ENCODE measurements at regions not wholly inside any gene's neighbourhood (a gene's known extent, or its start where the extent isn't known, plus 50 kb on each side); places are given as distances from the start of the nearest gene placed in this dataset.

DNA sequence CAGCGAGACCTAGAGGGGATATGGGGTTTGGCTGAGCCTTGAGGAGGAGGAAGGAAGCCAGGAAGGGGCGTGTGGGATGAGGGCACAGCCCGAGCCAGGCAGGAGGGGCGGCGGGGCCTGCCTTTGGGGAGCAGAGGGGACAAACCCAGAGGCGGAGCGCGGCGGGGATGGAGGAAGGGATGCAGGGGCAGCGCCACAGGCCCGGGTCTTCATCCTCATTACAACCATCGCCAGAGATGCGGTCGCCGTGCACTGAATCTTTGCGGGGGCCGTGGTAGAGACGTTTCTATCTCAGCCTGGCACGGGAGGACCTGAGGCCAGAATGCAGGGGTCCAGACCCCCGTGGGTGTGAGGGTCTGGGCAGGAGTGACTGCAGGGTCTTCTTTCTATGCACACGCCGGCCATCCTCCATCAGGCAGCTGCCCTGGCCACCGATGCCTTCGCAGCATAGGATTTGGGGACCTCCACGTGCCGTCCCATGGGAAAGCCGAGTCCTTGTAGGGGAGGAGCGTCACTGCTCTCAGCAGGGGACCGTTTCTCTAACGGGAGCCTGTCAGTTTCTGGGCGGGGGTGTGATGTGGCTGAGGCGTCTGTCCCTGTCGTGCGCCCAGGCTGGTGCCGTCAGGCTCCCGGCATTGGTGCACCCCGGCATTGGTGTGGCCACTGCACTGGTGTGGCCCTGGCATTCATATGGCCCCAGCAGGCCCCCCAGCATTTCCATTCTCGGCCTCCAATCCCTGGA is 1267.9 kb downstream of the BRD1 start:
- TF ChIP-seq GATA3 (IDR thresholded peaks at IDR 0.05; ENCODE audit: low read depth, low read length) (no peak), GATA2 (IDR thresholded peaks at IDR 0.05; ENCODE audit: low read depth, low read length) (no peak)
